HG03060 (cell line): ENCODE measurements at regions not wholly inside any gene's neighbourhood (a gene's known extent, or its start where the extent isn't known, plus 50 kb on each side); places are given as distances from the start of the nearest gene placed in this dataset.

ENCODE experiments used
- ATAC-seq: cut with Tn5 transposase; IDR thresholded peaks from one replicate; pipeline ENCODE4 v1.9.1; 2021; ENCODE audit warnings: low read depth, moderate number of reproducible peaks; ENCODE audit not compliant: unreplicated experiment

GRCh38 chr13:40160618-40161350 is 505.3 kb downstream of the COG6 start:
- peak; percentile 53 for ATAC-seq

- ATAC-seq = peak; percentile 25
These were observed 505.1 kb downstream of the FOXO1 start for GRCh38 chr13:40161351-40161810.

GRCh38 chr13:40161931-40162330 is 504.5 kb downstream of the FOXO1 start:
- no peak for ATAC-seq

- ATAC-seq = no peak
These were observed 503.1 kb downstream of the FOXO1 start for GRCh38 chr13:40163066-40164000.

GRCh38 chr13:40164133-40164532 is 502.3 kb downstream of the FOXO1 start:
- no peak for ATAC-seq

- ATAC-seq = no peak
These were observed 501.0 kb downstream of the FOXO1 start for GRCh38 chr13:40165316-40165932.

GRCh38 chr13:40167327-40167726 is 499.1 kb downstream of the FOXO1 start:
- no peak for ATAC-seq

GRCh38 chr13:40168425-40169166 is 497.8 kb downstream of the FOXO1 start:
- ATAC-seq = no peak

- no peak for ATAC-seq
These were observed 497.0 kb downstream of the FOXO1 start for GRCh38 chr13:40169476-40169875.

GRCh38 chr13:40170091-40170490 is 496.4 kb downstream of the FOXO1 start:
- no peak for ATAC-seq

- no peak for ATAC-seq
These were observed 495.5 kb downstream of the FOXO1 start for GRCh38 chr13:40170982-40171381.

- no peak for ATAC-seq
These were observed 494.9 kb downstream of the FOXO1 start for GRCh38 chr13:40171566-40171965.

- ATAC-seq = no peak
These were observed 494.3 kb downstream of the FOXO1 start for GRCh38 chr13:40172149-40172591.

GRCh38 chr13:40172878-40173277 is 493.6 kb downstream of the FOXO1 start:
- ATAC-seq = no peak

- ATAC-seq = no peak
These were observed 490.8 kb downstream of the FOXO1 start for GRCh38 chr13:40175639-40176038.

- no peak for ATAC-seq
These were observed 490.2 kb downstream of the FOXO1 start for GRCh38 chr13:40176242-40176641.

- no peak for ATAC-seq
These were observed 488.3 kb downstream of the FOXO1 start for GRCh38 chr13:40178130-40178529.

- ATAC-seq = no peak
These were observed 486.8 kb downstream of the FOXO1 start for GRCh38 chr13:40179445-40180281.

GRCh38 chr13:40180776-40181175 is 485.7 kb downstream of the FOXO1 start:
- ATAC-seq = no peak
